ENCODE measurements at regions not wholly inside any gene's neighbourhood (a gene's known extent, or its start where the extent isn't known, plus 50 kb on each side); places are given as distances from the start of the nearest gene placed in this dataset.

DNA sequence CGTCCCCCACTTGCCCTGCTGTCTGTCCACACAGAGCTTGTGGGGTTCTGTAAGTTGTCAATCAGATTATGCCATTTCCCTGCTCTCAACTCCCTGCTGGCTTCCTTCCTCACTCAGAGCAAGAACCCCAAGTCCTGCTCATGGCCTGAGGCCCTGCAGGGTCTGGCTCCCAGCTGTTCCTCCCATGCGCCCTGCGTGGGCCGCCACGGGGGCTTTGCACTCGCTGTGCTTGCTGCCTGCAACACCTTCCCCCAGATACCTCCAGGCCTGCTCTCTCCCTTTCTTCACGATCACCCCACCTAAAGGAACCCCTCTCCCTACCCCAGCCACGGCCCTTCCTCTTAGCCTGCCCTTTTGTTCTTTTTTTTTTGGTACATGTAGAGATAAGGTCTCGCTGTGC, 234.6 kb downstream of the AACS start:
- TF ChIP-seq RAD21 (IDR thresholded peaks at IDR 0.05 in 1 of 2, conservative IDR thresholded peaks at IDR 0.05 in 1 of 2; ENCODE audit: low read depth in 2 of 2, low read length in 2 of 2) (no peak), EGR1 (IDR thresholded peaks at IDR 0.05; ENCODE audit: borderline replicate concordance, low read depth, low read length) (no peak), RBBP5 (IDR thresholded peaks at IDR 0.05; ENCODE audit: borderline replicate concordance, low read depth, low read length) (no peak), SUZ12 (IDR thresholded peaks at IDR 0.05; ENCODE audit: low read length) (no peak)
- TF ChIP-seq, protein P1, sequence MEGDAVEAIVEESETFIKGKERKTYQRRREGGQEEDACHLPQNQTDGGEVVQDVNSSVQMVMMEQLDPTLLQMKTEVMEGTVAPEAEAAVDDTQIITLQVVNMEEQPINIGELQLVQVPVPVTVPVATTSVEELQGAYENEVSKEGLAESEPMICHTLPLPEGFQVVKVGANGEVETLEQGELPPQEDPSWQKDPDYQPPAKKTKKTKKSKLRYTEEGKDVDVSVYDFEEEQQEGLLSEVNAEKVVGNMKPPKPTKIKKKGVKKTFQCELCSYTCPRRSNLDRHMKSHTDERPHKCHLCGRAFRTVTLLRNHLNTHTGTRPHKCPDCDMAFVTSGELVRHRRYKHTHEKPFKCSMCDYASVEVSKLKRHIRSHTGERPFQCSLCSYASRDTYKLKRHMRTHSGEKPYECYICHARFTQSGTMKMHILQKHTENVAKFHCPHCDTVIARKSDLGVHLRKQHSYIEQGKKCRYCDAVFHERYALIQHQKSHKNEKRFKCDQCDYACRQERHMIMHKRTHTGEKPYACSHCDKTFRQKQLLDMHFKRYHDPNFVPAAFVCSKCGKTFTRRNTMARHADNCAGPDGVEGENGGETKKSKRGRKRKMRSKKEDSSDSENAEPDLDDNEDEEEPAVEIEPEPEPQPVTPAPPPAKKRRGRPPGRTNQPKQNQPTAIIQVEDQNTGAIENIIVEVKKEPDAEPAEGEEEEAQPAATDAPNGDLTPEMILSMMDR (IDR thresholded peaks at IDR 0.05; ENCODE audit: control extremely low read depth in 1 of 3, insufficient read depth in 1 of 3, low read depth in 1 of 3, low read length in 3 of 3) = no peak
